Ovary (tissue), 7 donors: ENCODE measurements at regions not wholly inside any gene's neighbourhood (a gene's known extent, or its start where the extent isn't known, plus 50 kb on each side); places are given as distances from the start of the nearest gene placed in this dataset.

Experiments used
- DNase-seq, 5 donors: peaks; one replicate each; pipeline ENCODE4 v3.0.0-alpha.2; 2019 to 2020
- H3K27ac ChIP-seq, 2 donors: fragments of 200-600 bp; one replicate each; pipeline versions ENCODE4 v1.5.1 to v1.8.0; 2019 to 2022
- H3K27me3 ChIP-seq: fragments of 200-600 bp; one replicate; pipeline ENCODE4 v1.8.0; 2022
- H3K36me3 ChIP-seq: fragments of 200-600 bp; sonication (generic); one replicate; pipeline ENCODE4 v1.5.1; 2019
- H3K4me1 ChIP-seq: one replicate; pipeline ENCODE4 v1.8.1; 2013; ENCODE audit warnings: mild to moderate bottlenecking, moderate library complexity; ENCODE audit not compliant: insufficient read depth
- H3K4me3 ChIP-seq: fragments of 200-600 bp; sonication (generic); one replicate; pipeline ENCODE4 v1.5.1; 2017
- H3K9me3 ChIP-seq, 2 donors: fragments of 200-600 bp in 1 of 2; sonication (generic) in 1 of 2; one replicate each; pipeline versions ENCODE4 v1.5.1 to v1.8.1; 2013 to 2019; ENCODE audit warnings: mild to moderate bottlenecking in 1 of 2, moderate library complexity in 1 of 2
- CTCF ChIP-seq, 3 donors: fragments of 450-650 bp in 2 of 3; fragments of 200-600 bp in 1 of 3; IDR thresholded peaks; one replicate each; pipeline versions ENCODE4 v1.5.1 to v1.8.0; 2016 to 2022; ENCODE audit warnings: antibody characterized with exemption in 3 of 3, mild to moderate bottlenecking in 1 of 3
- EP300 ChIP-seq: sonication (generic); formaldehyde crosslinking; IDR thresholded peaks from one replicate; pipeline ENCODE4 v1.6.1; 2017; ENCODE audit warnings: antibody characterized with exemption
- POLR2A ChIP-seq: fragments of 450-650 bp; IDR thresholded peaks from one replicate; pipeline ENCODE4 v1.6.1; 2017; ENCODE audit warnings: antibody characterized with exemption, mild to moderate bottlenecking, moderate library complexity
- WGBS, 3 donors: extraction: QIAGEN DNeasy Blood & Tissue Kit in 1 of 3; methylation state at CpG; one replicate each; pipeline versions ENCODE4 v1.1.5 to v1.1.7; 2013 to 2017; 5-methylcytosine and 5-hydroxymethylcytosine counted together
- intact Hi-C, 4 donors: fragments of 100-400 bp; cut with DNase I; formaldehyde crosslinking; loops; one replicate each; pipeline versions ENCODE4 v1.11.0 to v1.15.1; 2022 to 2023
- donor health status: DM: no; HTN: no; CAD: no; lungs with moderate emphysema.
- donor health status: DM: no; HTN: no; CAD: no.
- donor health status: Bipolar disorder and iron deficiency.
- donor health status: DM: no; HTN: no; CAD: no.
- donor health status: DM: yes; HTN: yes; CAD: no.

- Histone ChIP-seq H3K27ac (no peak overlapping the region), H3K36me3 (no peaks in the 10 kb centered on the region), H3K27me3 (no peaks in the 10 kb centered on the region), H3K9me3 (no peaks in the 10 kb centered on the region), H3K4me3 (no peak overlapping the region), H3K4me1 (no peaks in the 10 kb centered on the region)
- WGBS, 3 donors: 58 to 70% (median 63%) methylated on average over 23 of the region's 23 CpGs
- TF ChIP-seq EP300: no peak
- no peak for DNase-seq
- intact Hi-C loops: no loop called here
Measured at GRCh38 chr1:25028907-25029599, 99.0 kb upstream of the RUNX3 start.

DNA sequence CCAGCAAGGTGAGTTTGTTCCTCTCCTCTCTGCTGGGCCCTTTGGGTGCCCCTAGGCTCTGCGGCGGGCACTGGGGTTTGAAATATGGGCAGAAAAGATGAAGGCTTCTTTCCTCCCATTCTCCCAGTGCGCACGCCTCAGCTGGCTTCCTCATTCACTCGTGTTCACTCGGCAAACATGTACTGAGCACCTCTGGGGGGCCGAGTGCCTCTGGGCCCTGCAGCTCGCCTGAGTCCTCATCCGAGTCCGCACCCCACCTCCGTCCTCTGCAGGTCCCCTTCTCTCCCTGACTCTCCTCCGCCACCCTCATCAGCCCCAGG lies 98.5 kb upstream of the RUNX3 start:
- H3K4me3 ChIP-seq: no peak overlapping the region
- no peaks in the 10 kb centered on the region for H3K9me3 ChIP-seq
- H3K36me3 ChIP-seq: no peaks in the 10 kb centered on the region
- 83 to 88% (median 84%) methylated on average over 12 of the region's 12 CpGs for WGBS, 3 donors
- H3K27me3 ChIP-seq: no peaks in the 10 kb centered on the region
- DNase-seq: no peak
- TF ChIP-seq POLR2A (no peak), CTCF (IDR thresholded peaks at IDR 0.05) (no peak), EP300 (no peak)
- intact Hi-C loops: no loop called here
- H3K27ac ChIP-seq: no peak overlapping the region
- H3K4me1 ChIP-seq: no peaks in the 10 kb centered on the region

DNA sequence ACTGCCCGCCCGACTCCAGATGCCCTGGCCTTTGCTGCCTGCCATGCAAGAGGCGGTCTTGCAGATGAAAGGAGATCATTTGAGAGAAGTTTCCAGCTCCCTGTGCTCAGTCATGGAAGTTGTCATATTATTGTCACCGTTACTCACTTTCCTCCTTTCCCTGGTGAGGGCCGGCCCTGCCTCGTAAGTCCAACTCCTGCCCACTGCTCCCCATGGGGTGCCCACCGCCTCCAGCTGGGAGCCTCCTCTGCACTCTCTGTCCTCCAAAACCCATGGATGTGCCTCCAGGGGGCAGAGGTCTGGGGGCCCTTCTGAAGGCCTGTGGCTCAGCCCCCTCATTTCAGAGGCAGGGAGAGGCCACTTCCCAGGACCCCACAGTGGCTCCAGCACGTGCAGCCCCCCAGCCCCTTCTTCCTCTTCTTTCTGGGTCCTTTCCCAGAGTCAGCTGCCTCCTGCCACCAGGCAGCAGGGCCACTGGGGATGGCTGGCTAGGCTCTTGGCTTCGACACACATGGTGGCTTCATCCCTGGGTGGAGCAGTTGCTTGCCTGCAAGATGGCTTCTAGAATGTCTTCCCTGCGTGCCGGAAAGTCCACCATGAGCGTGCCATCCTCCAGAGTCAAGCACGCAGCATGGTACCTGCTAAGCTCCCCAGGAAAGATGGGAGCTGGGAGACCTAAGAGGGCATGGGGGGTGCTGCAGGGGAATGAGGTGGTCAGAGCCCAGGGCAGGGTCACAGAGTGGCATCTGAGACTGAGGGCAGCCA lies 97.9 kb upstream of the RUNX3 start:
- no peak for TF ChIP-seq CTCF (IDR thresholded peaks at IDR 0.05)
- TF ChIP-seq EP300: no peak
- TF ChIP-seq POLR2A: no peak
- Histone ChIP-seq H3K27ac (no peak overlapping the region), H3K4me3 (no peak overlapping the region), H3K27me3 (no peaks in the 10 kb centered on the region), H3K4me1 (no peaks in the 10 kb centered on the region), H3K36me3 (no peaks in the 10 kb centered on the region), H3K9me3 (no peaks in the 10 kb centered on the region)
- 77 to 81% (median 81%) methylated on average over 13 of the region's 13 CpGs for WGBS, 3 donors
- intact Hi-C loops: no loop called here
- DNase-seq: no peak

DNA sequence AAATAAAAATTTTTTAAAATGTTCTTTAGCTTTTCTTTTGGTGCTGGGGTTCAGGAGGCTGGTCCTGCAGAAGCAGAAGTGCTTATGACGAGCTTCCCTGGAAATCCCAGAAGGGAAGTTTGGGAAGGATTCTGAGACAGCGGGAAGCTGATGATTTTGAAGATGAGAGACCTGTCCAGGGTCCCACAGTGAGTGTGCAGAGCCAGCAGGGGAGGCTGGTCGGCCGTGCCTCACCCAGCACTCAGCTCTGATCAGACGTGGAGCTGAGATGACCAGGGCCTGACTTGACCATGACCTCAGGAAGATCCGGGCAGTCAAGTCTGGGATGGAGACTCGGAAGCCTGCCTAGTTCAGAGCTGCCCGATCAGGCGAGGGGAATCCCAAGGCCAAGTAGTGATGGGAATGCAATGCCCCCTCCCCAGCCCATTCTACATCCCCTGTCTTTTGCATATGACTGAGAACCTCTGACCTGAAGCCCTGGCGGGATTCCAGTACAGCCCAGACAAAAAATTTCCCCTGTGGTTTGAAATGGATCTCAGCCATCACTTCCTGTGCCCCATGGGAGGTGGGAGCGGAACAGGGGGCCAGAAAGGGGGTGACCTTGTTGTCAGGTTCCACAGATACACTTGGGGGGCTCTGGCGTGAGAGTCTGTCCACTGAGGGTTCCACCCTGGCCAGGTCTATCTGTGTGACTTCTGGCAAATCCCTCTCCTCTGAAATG lies 96.8 kb upstream of the RUNX3 start:
- no peaks in the 10 kb centered on the region for H3K36me3 ChIP-seq
- no peaks in the 10 kb centered on the region for H3K27me3 ChIP-seq
- WGBS, 3 donors: 21 to 40% (median 29%) methylated on average over 12 of the region's 12 CpGs
- no peak for DNase-seq
- TF ChIP-seq CTCF (IDR thresholded peaks at IDR 0.05): no peak
- TF ChIP-seq EP300: no peak
- intact Hi-C loops: no loop called here
- no peak overlapping the region for H3K4me3 ChIP-seq
- no peaks in the 10 kb centered on the region for H3K9me3 ChIP-seq
- no peaks in the 10 kb centered on the region for H3K4me1 ChIP-seq
- no peak overlapping the region for H3K27ac ChIP-seq

- 75 to 82% (median 77%) methylated on average over 4 of the region's 4 CpGs for WGBS, 3 donors
- Histone ChIP-seq H3K27me3 (no peaks in the 10 kb centered on the region), H3K36me3 (no peaks in the 10 kb centered on the region), H3K4me3 (no peak overlapping the region), H3K9me3 (no peaks in the 10 kb centered on the region), H3K4me1 (no peaks in the 10 kb centered on the region), H3K27ac (no peak overlapping the region)
- intact Hi-C loops: no loop called here
- no peak for DNase-seq
- no peak for TF ChIP-seq POLR2A
Measured at GRCh38 chr1:25026304-25026703, 96.2 kb upstream of the RUNX3 start.
